Tibial nerve (tissue), 4 donors: ENCODE measurements at regions not wholly inside any gene's neighbourhood (a gene's known extent, or its start where the extent isn't known, plus 50 kb on each side); places are given as distances from the start of the nearest gene placed in this dataset.

Source experiments
- CTCF ChIP-seq, 5 experiments: fragments of 200-600 bp in 3 of 5; fragments of 450-650 bp in 2 of 5; sonication (generic) in 3 of 5; IDR thresholded peaks; one replicate each; pipeline ENCODE4 v1.5.1; 2016 to 2019; ENCODE audit warnings: antibody characterized with exemption in 5 of 5, mild to moderate bottlenecking in 3 of 5, moderate library complexity in 2 of 5
- EP300 ChIP-seq, 2 donors: sonication (generic); formaldehyde crosslinking; IDR thresholded peaks; one replicate each; pipeline ENCODE4 v1.6.1; 2017; ENCODE audit warnings: antibody characterized with exemption in 2 of 2, mild to moderate bottlenecking in 1 of 2
- POLR2A ChIP-seq, 2 donors: fragments of 450-650 bp; IDR thresholded peaks; one replicate each; pipeline ENCODE4 v1.6.1; 2017; ENCODE audit warnings: antibody characterized with exemption in 2 of 2, mild to moderate bottlenecking in 2 of 2, moderate library complexity in 2 of 2

DNA sequence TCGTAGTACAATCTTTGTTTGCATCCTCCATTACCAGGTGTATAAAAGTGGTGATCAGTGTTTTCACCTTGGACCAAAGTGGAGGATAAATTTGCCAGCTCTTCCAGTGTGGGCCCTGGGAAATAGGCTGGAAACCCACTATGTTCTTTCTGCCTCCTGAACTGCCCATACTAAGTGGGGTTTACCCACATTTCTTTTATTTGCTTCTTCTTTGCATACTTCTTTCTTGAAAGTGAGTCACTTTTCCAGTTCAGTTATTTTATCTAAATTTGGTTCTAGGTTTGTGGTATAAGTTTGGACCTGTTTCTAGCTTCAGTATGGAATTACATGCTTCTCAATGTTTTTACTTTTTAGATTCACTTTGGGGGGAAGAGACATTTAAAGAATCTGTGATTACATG, 126.2 kb upstream of the ACBD5 start:
- TF ChIP-seq CTCF (IDR thresholded peaks at IDR 0.05) (no peak), POLR2A (IDR thresholded peaks at IDR 0.05) (no peak), EP300 (IDR thresholded peaks at IDR 0.05) (no peak)
